Urothelium cell line (cell line): ENCODE measurements at regions not wholly inside any gene's neighbourhood (a gene's known extent, or its start where the extent isn't known, plus 50 kb on each side); places are given as distances from the start of the nearest gene placed in this dataset.

Source experiments
- DNase-seq: peaks from one replicate; pipeline ENCODE4 v3.0.0; 2011; ENCODE audit warnings: low spot score, mixed read lengths
- FAIRE-seq: peaks from 2 replicates; lab custom pipeline; 2011; peaks lifted over from hg19 to GRCh38; lab: Jason Lieb, UNC

DNA sequence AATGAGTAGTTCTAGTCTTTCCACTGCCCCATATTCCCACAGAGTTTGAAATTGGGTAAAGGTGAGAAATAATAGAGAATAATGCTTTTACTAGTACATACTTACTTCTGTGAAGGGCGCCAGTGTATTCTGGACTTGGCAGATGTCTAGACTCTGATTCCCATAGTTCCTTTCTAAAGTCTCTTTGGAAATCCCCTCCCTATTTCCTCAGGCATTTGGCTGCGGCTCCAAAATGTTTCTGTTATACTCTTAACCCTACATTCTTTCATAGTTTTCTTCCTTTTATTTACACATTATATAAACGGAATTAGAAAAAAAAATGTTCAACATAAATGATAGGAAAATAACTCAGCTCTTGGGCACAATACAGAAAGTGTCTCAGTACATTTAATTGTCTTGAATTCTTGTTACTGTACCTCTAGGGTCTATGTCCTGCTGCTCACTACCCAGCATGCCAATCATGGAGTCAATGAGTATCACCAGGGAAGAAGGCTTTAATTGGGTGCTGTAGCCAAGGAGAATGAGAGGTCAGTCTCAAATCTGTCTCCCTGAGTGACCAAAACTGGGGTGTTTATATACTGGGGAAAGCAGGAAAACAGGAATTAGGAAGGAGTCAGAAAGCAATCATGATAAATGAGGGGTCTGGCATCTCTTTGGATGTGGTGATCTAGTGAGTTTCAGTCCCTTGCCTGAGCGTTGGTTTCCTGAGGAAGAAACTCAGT is 147.8 kb upstream of the MMADHC start:
- DNase-seq (no peak), FAIRE-seq (no peak)

DNA sequence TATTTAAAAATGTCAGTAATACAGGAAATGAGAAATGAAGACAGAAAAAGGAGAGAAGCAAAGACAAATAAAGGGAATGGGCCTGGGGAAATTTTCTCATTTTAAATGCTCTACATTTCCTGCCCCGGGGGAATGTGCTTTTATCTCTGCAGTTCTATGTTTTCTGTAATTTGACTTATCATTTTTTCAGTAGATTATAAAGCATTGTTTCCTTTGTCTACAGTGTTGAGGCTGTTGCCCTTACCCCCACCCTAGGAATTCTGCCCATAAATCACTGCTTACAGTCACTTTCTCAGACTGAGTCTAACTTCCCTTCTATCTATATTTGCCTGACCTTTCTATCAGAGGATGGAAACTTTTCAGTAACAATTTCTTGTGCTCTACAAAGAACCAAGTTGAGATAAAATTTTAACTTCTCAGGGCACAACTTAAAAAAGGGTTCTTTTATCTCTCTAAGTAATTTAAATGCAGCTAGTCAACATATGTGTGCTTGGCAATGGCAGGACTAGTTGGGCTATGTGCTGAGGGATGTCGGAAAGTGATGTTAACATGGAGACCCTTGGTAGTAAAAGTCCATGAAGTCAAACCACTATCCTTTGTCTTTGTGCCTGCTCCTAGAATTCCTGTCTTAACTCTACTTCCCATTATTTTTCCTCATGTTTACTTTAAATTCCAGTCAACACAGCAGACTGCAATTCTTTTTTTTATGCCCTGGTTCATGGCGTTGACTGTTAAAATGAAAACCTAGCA is 146.5 kb upstream of the MMADHC start:
- FAIRE-seq (no peak), DNase-seq (peak; percentile 54)

DNA sequence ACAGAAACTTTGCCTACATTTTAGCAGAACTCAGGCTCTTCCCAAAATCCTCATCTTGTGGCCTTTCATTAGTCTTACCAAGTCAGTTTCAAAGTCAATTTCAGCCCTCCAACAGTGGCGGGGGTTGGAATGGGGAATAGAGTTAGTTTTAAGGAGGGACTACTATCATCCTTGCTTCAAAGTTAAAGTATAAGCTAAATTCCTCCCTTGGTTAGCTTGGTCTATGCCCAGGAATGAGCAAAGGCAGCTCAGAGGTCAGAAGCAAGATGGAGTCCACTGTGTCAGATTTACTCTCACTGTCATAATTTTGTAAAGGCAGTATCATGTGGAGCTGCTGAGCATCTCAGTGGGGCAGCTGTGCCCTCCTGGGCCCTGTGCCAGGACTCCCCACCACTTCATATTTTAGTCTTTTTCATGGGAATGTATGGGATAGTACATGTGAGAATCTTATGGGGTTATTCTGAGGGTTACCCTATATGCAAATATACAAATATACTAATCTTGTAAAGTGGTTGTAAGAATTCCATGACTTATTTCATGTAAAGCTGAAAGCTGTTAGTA is 145.2 kb upstream of the MMADHC start:
- DNase-seq (no peak), FAIRE-seq (no peak)

DNA sequence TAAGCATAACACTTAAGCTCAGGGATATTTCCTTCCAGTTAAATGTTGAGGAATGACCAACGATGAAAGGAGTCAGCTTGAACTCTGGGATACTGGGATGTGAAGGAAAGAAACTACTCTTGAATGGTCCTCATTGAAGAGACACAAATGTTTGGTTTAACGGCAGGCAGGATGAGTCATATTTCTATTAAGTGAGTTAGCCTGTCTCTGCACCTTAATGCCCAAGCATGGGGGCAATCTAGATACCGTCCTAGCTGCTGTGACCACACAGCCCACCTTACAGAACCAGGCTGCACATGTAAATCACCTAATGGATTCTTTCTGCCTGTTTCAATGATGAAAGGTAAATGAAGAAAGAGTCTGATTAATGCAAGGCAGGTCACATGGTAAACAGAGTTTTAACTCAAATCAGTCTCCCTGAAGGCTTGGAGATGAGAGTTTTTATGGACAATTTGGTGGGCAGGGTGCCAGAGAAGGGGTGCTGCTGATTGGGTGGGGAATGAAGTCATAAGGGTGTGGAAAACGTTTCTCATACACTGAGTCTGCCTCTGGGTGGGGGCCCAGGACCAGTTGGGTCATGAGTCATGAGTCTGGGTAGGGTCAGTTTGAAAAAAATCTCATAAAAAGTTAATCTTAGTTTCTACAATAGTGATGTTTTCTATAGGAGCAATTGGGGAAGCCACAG is 144.6 kb upstream of the MMADHC start:
- FAIRE-seq (no peak), DNase-seq (peak; percentile 63)

DNA sequence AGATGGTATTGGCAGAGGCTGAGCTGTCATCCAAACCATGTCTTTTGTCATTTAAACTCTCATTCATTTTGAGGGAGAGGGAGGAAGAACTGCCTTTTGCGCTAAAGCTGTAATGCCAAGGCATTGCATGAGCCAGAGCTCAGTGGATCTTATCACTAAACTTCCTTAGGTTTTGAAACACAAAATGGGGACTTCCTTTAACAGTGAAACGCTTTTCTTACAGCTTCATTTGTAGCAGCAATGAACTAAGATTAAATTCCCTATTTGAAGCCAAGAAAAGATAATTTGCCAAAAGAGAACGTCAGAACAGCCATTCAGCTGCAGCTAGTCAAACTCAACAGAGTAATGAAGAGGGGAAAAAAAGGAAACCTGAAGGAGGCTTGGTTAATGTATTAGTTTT is 143.5 kb upstream of the MMADHC start:
- DNase-seq (no peak), FAIRE-seq (no peak)

DNA sequence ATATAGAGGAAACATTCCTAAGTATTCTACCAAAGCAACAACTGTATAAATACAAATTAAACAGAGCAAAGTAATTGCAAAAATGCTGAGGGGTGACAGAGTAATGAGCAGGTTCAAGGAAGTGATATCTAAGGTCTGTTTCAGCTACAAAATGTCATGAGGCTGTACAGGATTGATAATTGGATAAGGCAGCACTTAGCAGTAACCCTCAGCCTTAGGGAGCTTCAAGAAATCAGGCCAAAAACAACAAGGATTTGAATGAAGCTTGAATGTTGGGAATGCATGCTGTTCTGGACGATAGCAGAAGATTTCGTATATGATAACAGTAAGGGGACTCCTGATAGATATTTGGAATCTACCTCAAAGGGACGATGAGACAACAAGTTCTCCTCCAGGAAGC is 142.0 kb upstream of the MMADHC start:
- FAIRE-seq: no peak
- no peak for DNase-seq

DNA sequence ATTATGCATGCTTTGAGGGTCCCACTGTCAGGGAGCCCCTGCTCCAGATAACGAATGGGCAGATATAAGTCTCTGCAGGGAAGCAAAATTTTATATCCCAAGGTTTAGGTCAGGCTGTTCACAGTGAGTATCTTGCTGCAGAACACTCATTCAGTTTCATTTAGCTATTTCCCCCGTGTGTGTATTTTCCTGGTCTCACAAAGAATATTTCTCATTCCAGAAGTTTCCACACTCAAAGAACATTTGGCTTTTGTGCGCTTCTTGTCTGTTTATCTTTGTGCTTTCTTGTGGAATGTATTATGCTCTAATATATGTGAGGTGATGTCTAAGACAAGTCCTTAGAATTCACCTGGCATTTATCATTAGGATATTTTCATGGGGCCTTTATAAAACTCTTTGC is 140.4 kb upstream of the MMADHC start:
- FAIRE-seq (no peak), DNase-seq (no peak)

DNA sequence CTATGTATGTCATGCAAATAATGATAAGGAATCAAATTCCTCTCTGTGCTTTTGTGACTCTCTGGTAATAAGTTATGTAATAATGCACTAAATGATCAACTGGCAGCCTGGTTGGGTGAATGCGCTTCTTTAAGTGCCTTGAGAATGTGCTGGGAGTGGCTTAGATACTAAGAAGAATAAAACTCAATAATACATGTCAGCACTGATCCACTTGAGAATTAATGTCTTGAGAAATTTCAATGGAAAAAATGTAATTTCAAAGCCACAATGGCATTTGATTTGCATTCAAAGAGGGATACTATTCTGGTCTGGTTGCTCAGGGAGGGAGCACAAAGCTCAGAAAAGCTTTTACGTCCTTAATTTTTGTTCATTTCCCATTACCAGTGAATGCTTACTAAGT is 137.7 kb upstream of the MMADHC start:
- no peak for DNase-seq
- FAIRE-seq: no peak

DNA sequence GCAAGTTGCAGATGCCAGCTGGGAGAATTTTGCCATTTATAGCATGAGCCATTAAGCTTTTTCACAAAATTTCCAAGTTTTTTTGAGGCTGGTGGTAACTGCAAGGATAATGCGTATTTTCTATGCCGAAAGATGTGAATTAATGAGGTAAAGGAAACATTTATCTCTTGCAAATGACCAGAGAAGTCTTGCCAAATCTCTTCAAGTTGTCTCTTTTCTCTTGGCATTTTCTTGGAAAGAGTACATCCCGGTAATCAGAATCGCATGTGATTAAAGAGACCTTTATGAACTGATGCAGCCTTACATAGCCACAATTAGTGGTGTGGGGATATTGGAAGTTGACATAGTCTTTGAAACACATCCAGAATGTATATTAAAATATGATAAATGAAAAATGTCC is 136.5 kb upstream of the MMADHC start:
- FAIRE-seq (no peak), DNase-seq (no peak)

DNA sequence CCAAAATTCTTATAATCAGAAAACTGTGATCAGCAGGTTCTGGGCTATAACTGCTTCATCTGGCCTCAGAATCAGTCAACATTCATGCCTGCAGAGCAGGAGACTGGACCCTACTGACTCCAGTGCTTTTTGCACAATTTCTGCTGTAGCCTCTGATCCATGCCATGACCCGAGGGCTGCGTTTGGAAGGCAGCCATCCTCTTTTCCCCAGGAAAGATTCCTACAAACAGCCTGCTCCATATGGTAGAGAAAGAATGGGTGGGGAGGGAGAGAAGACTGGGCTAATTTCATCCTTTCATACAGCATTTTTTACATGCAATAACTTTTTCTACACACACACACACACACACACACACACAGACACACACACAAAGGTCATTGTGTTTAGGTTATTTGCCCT is 133.0 kb upstream of the MMADHC start:
- DNase-seq (no peak), FAIRE-seq (no peak)

DNA sequence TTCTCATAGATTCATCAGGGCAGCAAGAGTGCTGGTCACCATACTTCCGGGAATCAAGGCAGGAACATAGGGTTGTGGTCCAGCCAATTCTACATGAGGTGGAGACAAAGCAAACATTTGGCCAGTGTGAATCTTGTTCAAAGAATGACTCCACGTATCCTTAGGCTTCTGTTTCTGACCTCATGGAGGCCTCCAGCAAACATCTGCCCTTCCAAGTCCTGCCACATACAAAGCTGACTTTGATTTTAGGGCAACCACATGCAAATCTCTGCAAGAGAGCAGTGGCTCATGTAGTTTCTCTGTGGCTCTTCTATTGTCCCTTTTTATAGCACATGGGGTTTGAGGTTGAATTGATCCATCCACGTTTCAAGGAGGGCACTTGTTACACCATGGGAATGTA is 132.1 kb upstream of the MMADHC start:
- FAIRE-seq (no peak), DNase-seq (no peak)

DNA sequence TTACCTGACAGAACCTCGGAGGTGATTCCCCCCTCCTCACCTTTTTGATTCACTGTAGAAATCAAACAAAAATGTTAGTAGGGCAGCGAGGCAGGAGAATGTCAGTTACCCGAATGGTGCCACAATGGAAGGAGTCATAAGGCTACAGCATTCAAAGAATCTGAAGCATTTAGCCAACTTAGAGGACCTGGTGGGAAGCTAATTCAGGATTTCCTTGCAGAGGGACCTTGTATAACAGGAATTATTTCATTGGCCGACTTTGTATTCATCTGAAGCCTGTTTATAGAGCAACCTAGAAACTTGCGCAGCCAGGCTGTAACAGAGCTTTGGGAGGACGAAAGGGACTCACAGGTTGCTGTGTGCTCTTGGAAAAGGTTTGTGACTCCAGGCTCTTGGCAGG is 129.1 kb upstream of the MMADHC start:
- DNase-seq (no peak), FAIRE-seq (no peak)

DNA sequence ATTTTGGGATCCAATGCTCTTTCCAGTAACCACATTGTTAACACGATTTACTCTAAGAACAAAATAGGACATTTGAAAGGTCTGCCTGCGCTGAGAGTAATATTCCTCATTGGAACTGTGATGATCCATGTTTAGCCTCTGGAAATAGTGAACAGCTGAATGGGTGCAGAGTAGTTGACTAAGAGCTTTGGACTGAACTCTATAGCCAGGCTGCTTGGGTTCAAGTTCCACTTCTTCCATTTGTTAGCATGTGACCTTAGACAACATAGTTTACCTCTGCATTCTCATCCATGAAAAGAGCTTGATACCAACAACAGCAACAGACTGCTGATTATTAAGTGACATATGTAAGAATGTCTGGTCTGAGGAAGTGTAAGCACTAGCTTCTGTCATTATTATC is 128.3 kb upstream of the MMADHC start:
- DNase-seq (no peak), FAIRE-seq (no peak)

DNA sequence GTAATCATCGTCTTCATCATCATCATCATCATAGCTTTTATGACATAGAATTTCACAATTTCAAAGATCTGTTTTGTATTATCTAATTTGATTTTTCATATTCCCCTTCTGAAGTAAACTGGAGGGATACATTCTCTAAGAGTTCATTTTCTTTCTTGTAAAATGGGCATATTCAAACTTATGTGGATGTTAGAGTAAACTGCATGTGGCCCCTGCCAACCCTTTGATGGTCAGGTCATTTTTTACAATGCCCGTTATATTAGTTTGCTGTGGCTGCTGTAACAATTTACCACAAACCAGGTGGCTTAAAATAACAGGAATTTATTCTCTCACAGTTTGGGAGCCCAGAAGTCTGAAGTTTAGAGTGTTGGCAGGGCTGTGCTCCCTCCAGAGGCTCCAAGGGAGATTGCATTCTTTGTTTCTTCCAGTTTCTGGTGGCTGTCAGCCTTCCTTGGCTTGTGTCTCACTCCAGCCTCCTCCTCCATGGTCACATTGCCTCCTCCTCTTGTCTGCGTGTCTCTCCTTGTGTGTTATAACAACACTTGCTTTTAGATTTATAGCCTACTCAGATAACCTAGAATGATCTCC is 127.5 kb upstream of the MMADHC start:
- DNase-seq: peak; percentile 28
- no peak for FAIRE-seq

DNA sequence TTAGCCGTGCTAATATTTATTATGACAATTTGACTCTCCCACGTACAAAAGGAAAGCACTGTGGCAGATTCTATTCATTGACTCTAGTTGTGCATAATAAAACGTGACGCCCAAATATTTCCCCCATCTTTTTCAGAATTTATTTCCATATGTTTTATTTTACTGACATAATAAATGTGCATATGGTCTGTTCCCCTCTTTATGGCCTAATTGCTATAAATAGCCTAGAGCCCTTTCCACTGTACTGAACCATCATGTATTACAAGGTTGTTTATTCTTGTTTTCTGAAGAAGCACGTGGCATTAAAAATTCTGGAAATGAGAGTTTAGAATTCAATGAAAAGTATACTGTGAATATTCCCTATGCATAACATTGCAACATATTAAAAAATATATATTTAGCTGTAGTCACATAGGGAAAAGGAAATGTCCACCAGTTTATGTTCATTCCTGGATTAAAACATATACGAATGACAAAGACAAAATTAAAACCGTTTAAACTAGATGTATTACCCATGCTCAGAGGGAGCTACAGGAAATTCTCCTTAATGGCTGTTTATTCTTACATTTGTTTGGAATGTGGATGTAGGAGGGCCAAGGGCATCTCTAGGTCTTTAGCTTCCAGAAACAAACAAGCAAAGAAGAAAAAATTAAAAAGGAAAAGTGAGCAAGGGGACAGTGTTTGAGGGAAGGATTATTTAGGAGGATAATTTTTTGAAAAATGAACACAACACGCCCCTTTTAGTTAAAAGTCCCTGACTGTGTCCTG is 122.1 kb upstream of the MMADHC start:
- no peak for FAIRE-seq
- DNase-seq: no peak

DNA sequence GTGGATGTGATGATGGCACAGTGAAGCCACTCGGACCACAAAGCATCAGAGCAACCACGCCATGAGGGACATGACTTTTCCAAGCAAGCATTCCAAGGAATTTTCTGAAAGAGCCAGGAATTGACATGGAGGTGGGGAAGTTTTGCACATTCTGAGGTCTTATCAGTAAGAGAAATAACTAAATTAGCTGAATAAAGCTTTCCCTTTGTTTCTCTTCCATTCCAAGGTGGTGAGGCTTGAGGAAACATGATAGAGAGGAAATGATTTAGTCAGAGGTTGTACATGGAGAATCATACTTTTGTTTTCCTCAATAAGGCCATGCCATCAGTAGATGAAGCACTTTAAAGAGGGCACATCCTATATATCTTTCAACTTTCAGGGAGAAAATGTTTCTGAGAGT is 115.7 kb upstream of the MMADHC start:
- DNase-seq: no peak
- no peak for FAIRE-seq

DNA sequence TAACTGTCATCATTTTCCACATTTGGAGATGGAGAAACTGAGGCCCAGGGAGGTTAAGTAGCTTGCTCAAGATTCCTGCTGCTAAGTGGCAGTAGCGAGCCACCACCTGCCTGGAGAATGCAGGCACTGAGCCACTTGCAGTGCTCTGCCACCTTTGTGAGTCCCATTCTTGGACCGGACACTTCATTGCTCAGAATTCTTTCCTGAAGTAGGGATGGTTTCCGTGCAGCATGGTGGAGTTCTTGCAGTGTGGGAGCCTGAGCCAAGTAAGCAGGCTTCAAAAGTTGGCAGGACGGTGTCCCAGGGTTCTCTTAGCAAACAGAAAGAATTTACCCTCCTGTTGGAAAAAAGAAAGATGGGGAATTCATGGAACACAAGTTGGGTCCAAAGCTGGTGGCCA is 115.0 kb upstream of the MMADHC start:
- FAIRE-seq: no peak
- no peak for DNase-seq

DNA sequence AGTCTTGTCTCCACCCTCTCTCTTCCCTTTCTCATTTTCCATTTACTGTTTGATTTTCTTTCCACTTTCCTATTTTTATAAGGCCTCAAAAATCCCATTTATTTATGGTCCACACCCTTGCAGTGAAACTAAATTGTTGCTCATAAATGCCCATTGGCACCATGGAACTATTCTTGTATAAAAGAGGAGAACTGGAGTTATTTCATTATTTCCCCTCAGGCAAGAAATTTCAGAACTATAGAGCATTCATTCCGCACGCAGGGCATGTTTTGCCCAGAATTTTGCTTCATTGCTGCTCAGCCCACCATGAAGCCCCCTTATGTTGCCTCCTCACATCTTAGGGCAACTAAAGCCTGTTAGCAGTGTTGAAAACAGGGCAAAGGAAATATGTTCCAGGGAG is 113.7 kb upstream of the MMADHC start:
- FAIRE-seq (no peak), DNase-seq (no peak)

DNA sequence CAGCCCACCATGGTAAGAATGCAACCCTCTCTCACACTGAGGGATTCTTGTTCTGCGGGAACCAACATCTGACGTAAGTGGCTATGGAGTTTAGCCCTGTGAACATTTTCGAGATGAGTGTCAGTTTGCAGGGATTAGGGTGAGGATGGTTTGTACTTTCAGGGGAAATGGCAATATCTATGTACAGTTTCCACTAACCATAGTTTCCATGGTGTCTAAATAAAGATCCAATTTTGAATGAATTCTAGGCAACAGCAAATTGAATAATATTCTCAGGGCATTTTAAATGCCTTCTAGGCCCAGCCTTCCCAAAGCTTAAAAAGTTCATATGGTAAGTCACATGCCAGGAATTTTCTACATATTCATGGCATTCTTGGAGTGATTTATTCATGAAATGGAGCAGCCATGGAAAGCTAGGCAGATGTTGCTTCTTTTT is 105.4 kb upstream of the MMADHC start:
- FAIRE-seq (no peak), DNase-seq (no peak)

DNA sequence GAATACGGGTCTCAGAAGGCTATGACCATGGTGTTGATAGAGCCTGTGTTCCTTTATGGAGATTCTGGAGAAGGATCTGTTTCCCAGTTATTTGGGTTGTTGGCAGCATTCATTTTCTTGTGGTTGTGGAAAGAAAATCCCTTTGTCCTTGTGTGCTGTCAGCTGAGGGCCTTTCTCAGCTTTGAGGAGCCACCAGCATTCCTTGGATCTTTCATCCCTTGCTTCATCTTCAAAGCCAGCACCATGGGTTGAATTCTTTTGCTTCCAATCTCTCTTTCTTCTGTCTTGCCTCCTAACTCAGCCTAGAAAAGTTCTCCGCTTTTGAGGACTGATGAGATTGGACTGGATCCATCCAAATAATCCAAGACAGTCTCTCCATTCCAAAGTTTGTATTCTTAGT is 103.2 kb upstream of the MMADHC start:
- DNase-seq (no peak), FAIRE-seq (no peak)

DNA sequence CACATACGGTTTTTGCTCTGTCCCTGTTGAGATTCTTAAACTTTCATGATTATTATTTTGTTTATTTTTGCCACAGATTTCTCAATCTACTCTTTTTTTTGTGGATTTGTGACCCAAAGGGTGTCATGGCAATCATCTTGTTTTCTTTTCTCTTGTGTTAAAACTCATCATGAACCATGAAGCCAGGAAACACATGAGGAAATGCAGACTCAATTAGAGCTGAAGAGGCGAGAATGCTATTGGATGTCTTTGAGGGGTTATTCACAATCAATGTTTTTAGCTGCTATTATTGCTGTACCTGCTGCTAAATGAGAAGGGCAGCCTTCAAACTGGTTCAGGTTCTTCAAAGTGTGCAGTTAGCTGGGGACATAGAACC is 99.5 kb upstream of the MMADHC start:
- DNase-seq (no peak), FAIRE-seq (no peak)
